GM12874 (cell line): ENCODE measurements at regions not wholly inside any gene's neighbourhood (a gene's known extent, or its start where the extent isn't known, plus 50 kb on each side); places are given as distances from the start of the nearest gene placed in this dataset.

Experiments used
- TF ChIP-seq, protein P1 (sequence below): IDR thresholded peaks from 2 replicates; pipeline ENCODE4 v1.5.1; 2011; ENCODE audit warnings: low read depth, mild to moderate bottlenecking, control low read depth, low read length, moderate library complexity; ENCODE audit not compliant: insufficient read depth

GRCh38 chr3:162721736-162722135 lies 1225.1 kb downstream of the OTOL1 start:
- TF ChIP-seq, protein P1, sequence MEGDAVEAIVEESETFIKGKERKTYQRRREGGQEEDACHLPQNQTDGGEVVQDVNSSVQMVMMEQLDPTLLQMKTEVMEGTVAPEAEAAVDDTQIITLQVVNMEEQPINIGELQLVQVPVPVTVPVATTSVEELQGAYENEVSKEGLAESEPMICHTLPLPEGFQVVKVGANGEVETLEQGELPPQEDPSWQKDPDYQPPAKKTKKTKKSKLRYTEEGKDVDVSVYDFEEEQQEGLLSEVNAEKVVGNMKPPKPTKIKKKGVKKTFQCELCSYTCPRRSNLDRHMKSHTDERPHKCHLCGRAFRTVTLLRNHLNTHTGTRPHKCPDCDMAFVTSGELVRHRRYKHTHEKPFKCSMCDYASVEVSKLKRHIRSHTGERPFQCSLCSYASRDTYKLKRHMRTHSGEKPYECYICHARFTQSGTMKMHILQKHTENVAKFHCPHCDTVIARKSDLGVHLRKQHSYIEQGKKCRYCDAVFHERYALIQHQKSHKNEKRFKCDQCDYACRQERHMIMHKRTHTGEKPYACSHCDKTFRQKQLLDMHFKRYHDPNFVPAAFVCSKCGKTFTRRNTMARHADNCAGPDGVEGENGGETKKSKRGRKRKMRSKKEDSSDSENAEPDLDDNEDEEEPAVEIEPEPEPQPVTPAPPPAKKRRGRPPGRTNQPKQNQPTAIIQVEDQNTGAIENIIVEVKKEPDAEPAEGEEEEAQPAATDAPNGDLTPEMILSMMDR: no peak

- TF ChIP-seq, protein P1: no peak
These were observed 1225.7 kb downstream of the OTOL1 start for GRCh38 chr3:162722337-162722736.

DNA sequence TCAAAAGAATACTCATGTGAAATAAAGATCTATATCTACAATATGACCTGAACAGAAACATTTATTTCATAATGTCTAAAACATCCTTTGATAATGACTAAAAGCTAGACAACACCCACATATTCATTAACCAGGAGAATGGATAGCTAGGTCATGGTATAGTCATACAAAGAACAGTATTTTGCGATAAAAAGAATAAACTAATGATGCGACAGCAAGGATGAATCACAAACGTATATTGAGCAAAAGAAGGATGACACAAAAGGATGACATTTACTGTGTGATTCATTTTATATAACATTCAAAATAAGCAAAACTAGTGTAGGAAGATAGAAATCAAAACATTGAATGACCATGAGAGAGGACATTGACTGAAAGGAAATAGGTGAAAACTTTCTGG lies 1233.1 kb downstream of the OTOL1 start:
- TF ChIP-seq, protein P1: no peak

DNA sequence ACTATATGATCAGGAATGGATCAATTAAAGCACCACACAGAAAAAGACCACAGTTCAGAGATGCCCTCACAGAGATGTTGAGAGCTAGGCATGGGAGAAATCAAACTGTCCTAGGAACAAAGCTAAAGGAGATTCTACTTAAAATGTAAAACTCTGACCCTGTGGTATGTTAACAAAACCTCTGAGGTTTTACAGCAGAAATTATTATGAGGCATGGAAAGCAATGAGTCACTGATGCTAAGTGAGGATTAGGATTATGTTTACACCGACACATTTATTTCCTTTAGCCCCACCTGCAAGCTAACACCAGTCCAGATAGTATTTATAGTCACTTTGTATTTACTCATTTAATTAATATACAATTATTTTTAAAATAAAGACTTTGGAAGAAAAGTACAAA lies 1242.2 kb downstream of the OTOL1 start:
- TF ChIP-seq, protein P1: no peak

DNA sequence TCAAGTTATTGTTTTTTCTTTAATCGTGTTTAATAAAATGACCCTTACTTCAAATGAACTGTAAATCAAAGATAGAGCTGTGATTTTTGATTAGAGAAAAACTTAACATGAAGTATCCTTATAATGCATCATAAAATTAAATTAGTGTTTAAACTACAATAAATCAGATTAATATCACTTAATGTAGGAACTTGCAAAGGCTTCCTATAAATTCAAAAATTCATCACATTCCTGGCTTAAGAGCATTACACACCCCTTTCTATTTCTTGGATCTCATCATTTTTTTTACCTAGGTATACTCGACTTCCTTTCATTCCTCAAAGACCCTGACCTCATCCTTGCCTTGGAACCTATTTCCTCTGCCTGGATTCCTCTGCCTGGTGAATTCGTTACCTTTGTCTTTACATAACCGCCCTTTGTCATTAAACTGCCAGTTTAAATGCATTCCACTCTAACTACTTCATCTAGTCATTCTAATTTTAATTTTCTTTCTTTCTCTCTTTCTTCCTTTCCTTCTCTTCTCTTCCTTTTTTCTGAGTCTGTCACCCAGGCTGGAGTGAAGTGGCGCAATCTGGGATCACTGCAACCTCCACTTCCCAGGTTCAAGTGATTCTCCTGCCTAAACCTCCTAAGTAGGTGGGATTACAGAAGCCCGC lies 1244.5 kb downstream of the OTOL1 start:
- TF ChIP-seq, protein P1: no peak

GRCh38 chr3:162742159-162742717 lies 1245.6 kb downstream of the OTOL1 start:
- TF ChIP-seq, protein P1: no peak

DNA sequence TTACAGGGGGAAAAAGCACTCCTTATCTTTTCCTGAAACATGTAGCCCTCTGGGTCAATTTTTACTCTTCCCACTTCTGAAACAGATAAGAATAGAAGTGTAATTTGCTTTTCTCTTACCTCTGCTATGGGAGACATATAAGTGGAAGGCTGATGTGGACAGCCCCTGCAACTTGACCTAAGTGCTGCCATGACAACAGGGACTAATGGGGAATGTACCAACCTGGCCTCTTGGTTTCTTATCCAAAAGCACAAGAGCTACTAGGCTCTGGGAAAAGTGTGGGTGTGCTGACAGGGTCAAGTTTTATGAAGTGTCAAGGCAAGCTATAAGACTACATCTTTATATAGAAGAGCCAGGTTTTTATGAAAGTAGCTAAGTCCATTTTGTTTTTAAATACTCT lies 1246.5 kb downstream of the OTOL1 start:
- TF ChIP-seq, protein P1: no peak
